Fibroblast of skin of scalp (primary cell): ENCODE measurements at regions not wholly inside any gene's neighbourhood (a gene's known extent, or its start where the extent isn't known, plus 50 kb on each side); places are given as distances from the start of the nearest gene placed in this dataset.
"Not testable (repeated sequence)": the region's sequence is repeated elsewhere in the genome, so short reads cannot be mapped to it uniquely, and the experiment has no call there.

ENCODE experiments used
- DNase-seq: peaks from one replicate; pipeline ENCODE4 v3.0.0-alpha.2; 2013

GRCh38 chr18:51248685-51249084, 51.2 kb upstream of the MEX3C start:
- DNase-seq = no peak

GRCh38 chr18:51250006-51250405, 52.5 kb upstream of the MEX3C start:
- no peak for DNase-seq

GRCh38 chr18:51250458-51251024, 53.1 kb upstream of the MEX3C start:
- no peak for DNase-seq

GRCh38 chr18:51251625-51252024, 54.1 kb upstream of the MEX3C start:
- DNase-seq = no peak

GRCh38 chr18:51253476-51253875, 56.0 kb upstream of the MEX3C start:
- no peak for DNase-seq

GRCh38 chr18:51255693-51256092, 58.2 kb upstream of the MEX3C start:
- DNase-seq = no peak

GRCh38 chr18:51257150-51257549, 59.7 kb upstream of the MEX3C start:
- no peak for DNase-seq

- DNase-seq = no peak
Observed at GRCh38 chr18:51260118-51260517, 62.6 kb upstream of the MEX3C start.

GRCh38 chr18:51266077-51266476, 68.6 kb upstream of the MEX3C start:
- not testable (repeated sequence) for DNase-seq

GRCh38 chr18:51266773-51267172, 69.3 kb upstream of the MEX3C start:
- DNase-seq = no peak

GRCh38 chr18:51273437-51273836, 76.0 kb upstream of the MEX3C start:
- no peak for DNase-seq

- DNase-seq = peak; percentile 60
Observed at GRCh38 chr18:51275712-51276476, 78.4 kb upstream of the MEX3C start.

GRCh38 chr18:51278045-51278649, 80.7 kb upstream of the MEX3C start:
- DNase-seq = peak; percentile 36

GRCh38 chr18:51279367-51279984, 82.0 kb upstream of the MEX3C start:
- no peak for DNase-seq

GRCh38 chr18:51287818-51288508, 90.5 kb upstream of the MEX3C start:
- DNase-seq = no peak

- no peak for DNase-seq
Observed at GRCh38 chr18:51288582-51288981, 91.1 kb upstream of the MEX3C start.

GRCh38 chr18:51290860-51291259, 93.4 kb upstream of the MEX3C start:
- no peak for DNase-seq

GRCh38 chr18:51300912-51301311, 103.4 kb upstream of the MEX3C start:
- DNase-seq = no peak

GRCh38 chr18:51301376-51301775, 103.9 kb upstream of the MEX3C start:
- DNase-seq = no peak

GRCh38 chr18:51316677-51317076, 119.2 kb upstream of the MEX3C start:
- DNase-seq = no peak

- DNase-seq = no peak
Observed at GRCh38 chr18:51321696-51322095, 124.2 kb upstream of the MEX3C start.

- DNase-seq = no peak
Observed at GRCh38 chr18:51323961-51324360, 126.5 kb upstream of the MEX3C start.

GRCh38 chr18:51330148-51330547, 132.7 kb upstream of the MEX3C start:
- DNase-seq = peak; percentile 75
